SK-N-MC (cell line): ENCODE measurements at regions not wholly inside any gene's neighbourhood (a gene's known extent, or its start where the extent isn't known, plus 50 kb on each side); places are given as distances from the start of the nearest gene placed in this dataset.

Experiments used
- EZH2 ChIP-seq: fragments of 200-600 bp; sonication (generic); IDR thresholded peaks from one replicate; pipeline ENCODE4 v1.6.1; 2017; ENCODE audit warnings: antibody characterized with exemption
- FOXP2 ChIP-seq: optimal IDR thresholded peaks from 2 replicates; pipeline ENCODE3; 2011; ENCODE audit warnings: mild to moderate bottlenecking, moderate library complexity; ENCODE audit not compliant: insufficient read depth; ENCODE audit errors: extremely low read length, control extremely low read depth
- POLR2AphosphoS5 ChIP-seq: IDR thresholded peaks from 2 replicates; pipeline ENCODE4 v1.6.1; 2012; ENCODE audit warnings: mild to moderate bottlenecking, low read depth, low read length, borderline replicate concordance

- no peak for TF ChIP-seq EZH2
- TF ChIP-seq POLR2AphosphoS5: no peak
- TF ChIP-seq FOXP2: no peak
These were observed 246.1 kb upstream of the CYRIA start for GRCh38 chr2:16911746-16912145.
